Activated CD8-positive, alpha-beta memory T cell treated with anti-CD3 and anti-CD28 coated beads, Interleukin-2, amount 50 U/mL, for 24 hours (primary cell): ENCODE measurements at regions not wholly inside any gene's neighbourhood (a gene's known extent, or its start where the extent isn't known, plus 50 kb on each side); places are given as distances from the start of the nearest gene placed in this dataset.
"Not testable (repeated sequence)": the region's sequence is repeated elsewhere in the genome, so short reads cannot be mapped to it uniquely, and the experiment has no call there.

Source experiments
- DNase-seq: peaks from one replicate; pipeline ENCODE4 v3.0.0-alpha.2; 2020; ENCODE audit errors: extremely low read depth

DNA sequence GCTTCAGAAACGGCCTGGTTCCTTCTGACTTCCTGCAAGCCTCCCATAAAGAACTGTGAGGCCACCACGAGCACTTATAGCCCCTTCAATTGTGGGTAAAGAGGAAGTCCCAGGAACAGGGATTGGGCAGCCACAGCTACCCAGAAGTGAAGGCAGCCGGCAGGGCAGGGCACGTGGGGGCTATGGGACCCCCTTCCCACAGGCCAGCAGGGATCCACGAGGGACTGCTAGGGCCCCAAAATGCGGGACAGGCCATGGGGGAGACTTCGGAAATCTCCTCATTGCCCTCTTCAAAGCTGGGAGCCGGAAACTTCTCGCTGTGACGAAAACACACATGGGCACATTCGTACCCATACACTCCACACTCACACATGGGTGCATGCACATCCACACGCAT is 196.1 kb upstream of the SALL3 start:
- no peak for DNase-seq

GRCh38 chr18:78784861-78785260 is 194.8 kb upstream of the SALL3 start:
- no peak for DNase-seq

- no peak for DNase-seq
These were observed 193.9 kb upstream of the SALL3 start for GRCh38 chr18:78785706-78786105.

- DNase-seq = no peak
These were observed 192.8 kb upstream of the SALL3 start for GRCh38 chr18:78786776-78787175.

DNA sequence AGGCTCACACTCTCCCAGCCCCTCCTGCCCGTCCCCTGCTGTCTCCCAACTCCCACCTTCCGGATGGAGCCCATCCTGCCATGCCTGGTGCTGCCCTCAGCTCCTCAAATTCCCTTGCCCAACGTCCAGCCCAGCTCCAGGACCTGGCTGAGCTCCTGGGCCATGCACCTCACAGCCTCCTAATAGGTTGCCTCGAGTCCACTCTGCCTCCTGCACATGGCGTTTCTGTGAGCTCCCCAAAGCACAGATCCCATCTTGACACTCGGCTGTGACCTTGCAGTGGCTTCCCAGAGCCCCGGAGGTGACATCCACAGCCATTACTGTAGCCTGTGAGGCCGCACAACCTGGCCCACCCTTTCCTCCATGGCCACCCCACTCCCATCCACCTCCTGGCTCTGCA is 191.9 kb upstream of the SALL3 start:
- DNase-seq = no peak

DNA sequence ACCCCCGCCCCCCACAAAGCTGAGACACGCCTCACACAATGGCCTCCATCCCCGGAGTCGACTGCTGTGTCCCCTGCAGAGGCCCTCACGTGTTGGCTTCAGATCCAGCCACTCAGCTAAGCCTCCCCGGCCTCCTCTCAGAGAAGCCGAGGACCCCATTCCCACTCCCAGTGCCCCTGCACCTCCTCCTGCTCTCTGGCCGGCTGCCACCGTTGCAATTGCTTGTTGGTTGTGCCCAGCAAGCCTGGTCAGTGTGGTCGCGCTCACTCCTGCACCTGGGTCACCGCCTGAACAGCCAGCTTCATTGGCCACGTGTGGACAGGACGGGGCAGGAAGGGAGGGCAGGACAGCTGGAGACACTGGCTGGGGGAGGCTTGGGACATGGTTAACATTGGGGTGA is 191.5 kb upstream of the SALL3 start:
- DNase-seq = no peak

DNA sequence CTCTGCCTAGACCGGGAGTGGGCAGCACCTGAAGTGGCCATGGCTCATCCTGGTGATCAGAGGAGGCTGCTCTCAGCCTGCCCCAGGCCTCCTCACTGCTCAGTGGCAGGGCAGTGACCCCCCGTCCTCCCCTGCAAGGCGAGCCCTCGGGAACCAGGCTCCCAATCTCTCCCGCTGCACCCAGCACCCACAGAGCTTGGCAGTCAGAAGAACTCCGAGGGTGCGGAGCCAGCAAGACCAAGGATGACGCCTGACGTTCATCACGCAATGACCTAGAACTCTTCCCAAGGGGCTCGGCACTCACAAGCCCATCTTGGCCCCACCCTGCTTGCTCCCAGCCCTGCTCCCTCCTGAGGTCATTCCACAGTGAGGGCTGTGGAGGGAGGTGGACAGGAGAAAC is 189.8 kb upstream of the SALL3 start:
- DNase-seq = no peak

GRCh38 chr18:78790511-78790910 is 189.1 kb upstream of the SALL3 start:
- DNase-seq = no peak

GRCh38 chr18:78790960-78791359 is 188.7 kb upstream of the SALL3 start:
- no peak for DNase-seq

GRCh38 chr18:78792094-78792493 is 187.5 kb upstream of the SALL3 start:
- no peak for DNase-seq

DNA sequence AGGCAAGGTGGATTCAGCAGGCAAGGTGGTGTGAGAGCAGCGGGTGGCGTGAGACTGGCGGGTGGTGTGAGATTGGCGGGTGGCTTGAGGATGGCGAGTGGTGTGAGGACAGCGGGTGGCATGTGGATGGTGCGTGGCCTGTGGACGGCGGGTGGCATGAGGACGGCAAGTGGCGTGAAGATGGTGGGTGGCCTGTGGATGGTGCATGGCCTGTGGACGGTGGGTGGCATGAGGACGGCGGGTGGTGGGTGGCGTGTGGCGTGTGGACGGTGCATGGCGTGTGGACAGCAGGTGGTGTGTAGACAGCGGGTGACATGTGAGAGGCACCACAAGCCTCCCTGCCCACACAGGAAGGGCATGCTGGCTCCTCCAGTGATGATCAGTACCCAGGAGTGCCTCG is 186.9 kb upstream of the SALL3 start:
- no peak for DNase-seq

DNA sequence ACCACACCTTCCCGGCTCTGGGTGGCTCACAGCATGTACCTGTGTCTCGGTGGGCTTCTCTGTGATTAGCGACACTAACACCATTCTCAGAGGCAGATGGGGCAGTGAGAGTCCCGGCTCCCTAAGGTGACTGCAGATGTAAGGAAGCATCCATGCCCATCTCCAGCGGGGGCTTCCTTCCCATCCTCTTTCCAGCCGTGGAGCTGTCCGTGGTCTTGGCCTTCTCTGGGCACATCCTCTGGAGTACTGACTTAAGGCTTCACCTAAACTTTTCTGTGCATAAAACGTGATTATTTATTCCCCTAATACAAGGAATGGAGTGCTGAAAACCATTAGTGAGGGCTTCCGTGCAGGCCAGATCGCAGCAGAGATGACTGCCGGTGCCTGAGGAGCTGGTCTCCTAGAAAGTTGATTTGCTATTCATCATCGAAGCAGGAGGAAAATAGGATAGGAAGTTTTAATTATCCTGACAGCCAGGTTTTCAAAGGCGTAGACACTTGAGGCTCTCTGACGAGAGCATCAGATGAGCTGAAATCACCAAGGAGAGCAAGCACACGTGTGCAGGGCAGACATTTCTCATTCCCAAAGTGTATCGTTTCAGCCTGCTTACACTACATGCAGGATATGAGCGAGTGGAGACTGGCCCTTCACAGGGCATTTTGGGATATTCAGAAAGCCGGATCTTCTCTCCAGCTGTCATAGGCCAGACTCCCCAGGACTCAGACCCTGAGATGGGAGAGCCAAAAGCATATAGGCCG is 186.1 kb upstream of the SALL3 start:
- no peak for DNase-seq

- no peak for DNase-seq
These were observed 185.6 kb upstream of the SALL3 start for GRCh38 chr18:78794071-78794430.

DNA sequence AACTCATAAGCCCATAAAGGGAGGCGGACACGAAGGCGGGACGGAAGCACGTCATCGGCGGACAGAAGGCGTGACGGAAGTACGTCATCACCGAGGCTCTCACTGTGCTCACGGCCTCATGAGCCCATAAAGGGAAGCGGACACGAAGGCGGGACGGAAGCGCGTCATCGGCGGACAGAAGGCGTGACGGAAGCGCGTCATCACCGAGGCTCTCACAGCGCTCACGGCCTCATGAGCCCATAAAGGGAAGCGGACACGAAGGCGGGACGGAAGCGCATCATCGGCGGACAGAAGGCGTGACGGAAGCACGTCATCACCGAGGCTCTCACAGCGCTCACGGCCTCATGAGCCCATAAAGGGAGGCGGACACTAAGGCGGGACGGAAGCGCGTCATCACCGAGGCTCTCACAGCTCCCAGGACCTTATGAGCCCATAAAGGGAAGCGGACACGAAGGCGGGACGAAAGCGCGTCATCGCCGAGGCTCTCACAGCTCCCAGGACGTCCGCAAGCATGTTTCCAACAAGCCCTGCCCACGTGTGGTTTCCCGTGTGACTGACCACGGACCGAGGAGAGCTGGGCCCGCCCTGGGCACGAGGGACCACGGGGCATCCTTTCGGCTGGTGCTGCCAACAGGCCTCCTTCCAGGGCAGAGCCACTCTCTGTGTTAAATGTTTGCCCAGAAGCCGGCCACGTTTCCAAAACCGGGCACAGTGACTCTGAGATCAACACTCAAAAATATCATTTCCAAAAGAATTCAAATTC is 182.7 kb upstream of the SALL3 start:
- no peak for DNase-seq

DNA sequence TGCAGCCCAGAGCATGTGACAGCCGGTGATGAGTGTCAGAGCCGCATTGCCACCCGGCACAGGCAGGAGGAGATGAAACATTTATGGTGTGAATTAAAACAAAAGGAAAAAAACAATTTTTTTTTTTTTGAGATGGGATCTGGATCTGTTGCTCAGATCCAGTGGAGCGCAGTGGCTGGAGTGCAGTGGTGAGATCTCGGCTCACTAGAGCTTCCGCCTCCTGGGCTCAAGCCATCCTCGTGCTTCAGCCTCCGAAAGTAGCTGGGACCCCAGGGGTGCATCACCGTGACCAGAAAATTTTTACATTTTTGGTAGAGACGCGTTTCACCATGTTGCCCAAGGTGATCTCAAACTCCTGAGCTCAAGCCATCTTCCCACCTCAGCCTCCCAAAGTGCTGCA is 182.1 kb upstream of the SALL3 start:
- DNase-seq = no peak

DNA sequence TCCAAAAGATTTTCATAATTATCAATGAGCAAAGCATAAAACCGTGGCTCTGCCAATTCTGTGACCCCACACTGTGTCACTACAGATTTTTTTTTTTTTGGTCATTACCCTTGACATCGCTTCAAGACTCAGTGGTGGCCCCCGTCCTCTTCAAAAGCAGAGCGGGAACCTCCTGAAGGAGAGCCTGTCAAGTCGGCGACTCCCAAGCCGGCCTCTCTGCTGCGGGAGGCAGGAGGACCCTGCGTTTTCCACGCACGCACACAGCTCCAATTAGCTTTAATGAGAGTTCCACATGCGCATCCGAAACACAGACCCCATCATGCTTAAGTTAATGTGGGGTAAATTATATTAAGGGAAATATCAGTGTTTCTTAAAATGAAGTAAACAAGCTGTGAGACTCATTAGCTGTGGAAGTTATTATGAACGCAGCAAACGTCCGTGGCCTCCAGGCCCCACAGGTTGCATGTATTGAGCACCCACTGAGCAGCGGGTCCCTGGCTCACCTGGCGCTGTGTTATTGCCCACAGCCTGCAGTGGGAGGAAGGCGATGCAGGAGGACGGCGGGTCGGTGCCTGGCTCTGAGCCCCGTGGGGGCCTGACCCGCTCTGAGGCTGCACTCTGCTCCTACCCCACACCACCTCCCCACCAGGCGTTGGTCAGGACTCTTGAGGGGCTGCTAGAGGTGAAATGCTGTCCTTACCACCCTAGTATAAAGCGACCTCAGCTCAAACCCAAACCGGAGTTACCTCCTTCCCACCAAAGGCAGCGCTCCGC is 181.0 kb upstream of the SALL3 start:
- DNase-seq = no peak

GRCh38 chr18:78799382-78800089 is 180.1 kb upstream of the SALL3 start:
- DNase-seq = no peak

DNA sequence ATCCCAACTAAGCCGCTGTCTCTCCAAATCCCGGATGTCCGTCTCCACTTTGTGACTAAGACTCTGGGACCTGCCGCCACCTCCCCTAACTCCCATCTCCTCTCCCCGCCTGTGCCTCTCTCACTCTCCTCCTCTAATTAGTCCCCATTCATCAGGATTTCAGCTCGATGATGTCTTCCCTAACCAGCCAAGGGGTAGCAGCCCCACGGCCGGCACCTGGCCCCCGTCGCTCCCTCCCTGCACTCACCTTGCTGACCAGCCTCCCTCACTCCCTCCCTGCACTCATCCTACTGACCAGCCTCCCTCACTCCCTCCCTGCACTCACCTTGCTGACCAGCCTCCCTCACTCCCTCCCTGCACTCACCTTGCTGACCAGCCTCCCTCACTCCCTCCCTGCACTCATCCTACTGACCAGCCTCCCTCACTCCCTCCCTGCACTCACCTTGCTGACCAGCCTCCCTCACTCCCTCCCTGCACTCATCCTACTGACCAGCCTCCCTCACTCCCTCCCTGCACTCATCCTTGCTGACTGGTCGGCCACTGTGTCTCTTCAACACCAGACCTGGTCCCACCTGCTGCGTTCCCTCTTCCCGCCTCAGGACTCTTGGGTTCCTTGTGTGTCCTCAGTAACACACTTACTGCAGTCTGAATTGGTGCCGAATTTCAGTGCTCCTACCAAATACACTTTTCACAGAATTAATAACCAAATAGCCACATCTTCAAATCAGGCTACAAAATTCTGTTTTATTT is 179.3 kb upstream of the SALL3 start:
- not testable (repeated sequence) for DNase-seq

DNA sequence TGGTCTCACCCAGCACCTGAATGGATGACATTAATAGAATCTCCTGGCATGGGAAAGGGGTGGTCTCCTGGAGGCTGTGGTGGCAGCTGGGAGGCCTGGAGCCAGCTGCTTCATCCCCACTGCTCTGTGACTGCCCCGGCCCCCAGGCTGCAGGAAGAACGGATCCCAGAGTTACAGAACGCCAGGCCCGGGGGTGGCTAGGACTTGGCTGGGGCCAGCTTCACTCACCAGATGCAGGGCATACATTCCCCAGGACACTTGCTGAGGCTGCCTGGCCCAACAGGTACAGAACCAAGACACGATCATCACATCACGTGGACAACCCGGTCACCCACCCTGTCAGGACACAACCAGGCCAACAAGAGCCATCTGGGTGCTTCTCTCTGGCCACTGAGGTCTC is 178.6 kb upstream of the SALL3 start:
- DNase-seq = no peak

- no peak for DNase-seq
These were observed 176.5 kb upstream of the SALL3 start for GRCh38 chr18:78803104-78803503.
